Spleen (tissue), 11 donors: ENCODE measurements at regions not wholly inside any gene's neighbourhood (a gene's known extent, or its start where the extent isn't known, plus 50 kb on each side); places are given as distances from the start of the nearest gene placed in this dataset.

Experiments
- DNase-seq: peaks from one replicate; pipeline ENCODE4 v3.0.0-alpha.2; 2020
- H3K27ac ChIP-seq, 8 donors: fragments of 200-600 bp; sonication (generic) in 7 of 8; 1 replicate in 4 of 8; 2 replicates in 4 of 8; pipeline versions ENCODE4 v1.5.0 to v1.8.0; 2016 to 2021; ENCODE audit warnings: inconsistent platforms in 4 of 8, mild to moderate bottlenecking in 4 of 8, moderate library complexity in 1 of 8
- H3K27me3 ChIP-seq, 7 donors: fragments of 200-600 bp; sonication (generic) in 6 of 7; replicated peaks in 1 of 7; 1 replicate in 4 of 7; 2 replicates in 3 of 7; pipeline versions ENCODE4 v1.5.0 to v1.8.0; 2016 to 2021; ENCODE audit warnings: inconsistent platforms in 3 of 7, mild to moderate bottlenecking in 1 of 7
- H3K36me3 ChIP-seq, 6 donors: fragments of 200-600 bp; sonication (generic) in 5 of 6; 1 replicate in 4 of 6; 2 replicates in 2 of 6; pipeline versions ENCODE4 v1.5.0 to v1.8.0; 2016 to 2021; ENCODE audit warnings: inconsistent platforms in 2 of 6
- H3K4me1 ChIP-seq, 6 donors: fragments of 200-600 bp; sonication (generic) in 5 of 6; 1 replicate in 3 of 6; 2 replicates in 3 of 6; pipeline versions ENCODE4 v1.5.0 to v1.8.0; 2016 to 2021; ENCODE audit warnings: inconsistent platforms in 3 of 6
- H3K4me3 ChIP-seq, 8 donors: fragments of 200-600 bp; sonication (generic) in 7 of 8; 1 replicate in 4 of 8; 2 replicates in 4 of 8; pipeline versions ENCODE4 v1.5.0 to v1.8.0; 2016 to 2021; ENCODE audit warnings: inconsistent platforms in 4 of 8, mild to moderate bottlenecking in 4 of 8, moderate library complexity in 2 of 8
- H3K9me3 ChIP-seq, 8 donors: fragments of 200-600 bp; sonication (generic) in 7 of 8; 1 replicate in 4 of 8; 2 replicates in 4 of 8; pipeline versions ENCODE4 v1.5.0 to v1.8.0; 2016 to 2021; ENCODE audit warnings: inconsistent platforms in 4 of 8
- CTCF ChIP-seq, 11 experiments: fragments of 200-600 bp in 7 of 11; fragments of 450-650 bp in 4 of 11; sonication (generic) in 4 of 11; IDR thresholded peaks in 8 of 11; conservative IDR thresholded peaks in 3 of 11; 1 replicate in 7 of 11; 2 replicates in 4 of 11; pipeline versions ENCODE4 v1.4.0 to v1.8.0; 2016 to 2021; ENCODE audit warnings: antibody characterized with exemption in 11 of 11, inconsistent platforms in 4 of 11, mild to moderate bottlenecking in 1 of 11
- POLR2A ChIP-seq, 3 donors: fragments of 450-650 bp; IDR thresholded peaks; one replicate each; pipeline ENCODE4 v1.5.1; 2017; ENCODE audit warnings: antibody characterized with exemption in 3 of 3, mild to moderate bottlenecking in 1 of 3
- POLR2AphosphoS5 ChIP-seq, 3 donors: sonication (generic); formaldehyde crosslinking; IDR thresholded peaks; one replicate each; pipeline ENCODE4 v1.5.1; 2017; ENCODE audit warnings: antibody characterized with exemption in 3 of 3
- WGBS, 5 donors: extraction: QIAGEN DNeasy Blood & Tissue Kit in 3 of 5; methylation state at CpG; one replicate each; pipeline versions ENCODE4 v1.1.5 to v1.1.7; 2013 to 2018; 5-methylcytosine and 5-hydroxymethylcytosine counted together
- intact Hi-C: fragments of 100-400 bp; cut with DNase I; formaldehyde crosslinking; loops from one replicate; pipeline ENCODE4 v1.15.0; 2023; ENCODE audit warnings: low total_unique reads
- donor health status: healthy with polysubstance abuse.
- donor health status: DM: no; HTN: no; CAD: no; lungs with moderate emphysema.
- donor health status: DM: no; HTN: no; CAD: no.
- donor health status: Bipolar disorder and iron deficiency.
- donor health status: healthy.
- donor health status: DM: no; HTN: no; CAD: no.
- donor health status: DM: yes; HTN: yes; CAD: no.

GRCh38 chr7:138254444-138254843 is 178.2 kb downstream of the AKR1D1 start:
- intact Hi-C loops: no loop called here

GRCh38 chr7:138257459-138258196 is 181.4 kb downstream of the AKR1D1 start:
- Histone ChIP-seq H3K4me3 (no peak overlapping the region), H3K27me3 (no peaks in the 10 kb centered on the region), H3K4me1 (peaks cover 0 to 14% (median 9%) of the 10 kb centered on the region in 6 donors), H3K36me3 (no peaks in the 10 kb centered on the region), H3K27ac (peak overlapping the region in 7 of 8 donors; percentile 13 to 58 (median 39)), H3K9me3 (peaks cover 0 to 9% (median 0%) of the 10 kb centered on the region in 8 donors)
- WGBS, 5 donors: 11 to 35% (median 21%) methylated on average over 10 of the region's 10 CpGs
- TF ChIP-seq POLR2A (IDR thresholded peaks at IDR 0.05): no peak
- peak in 1 of 3 donors; percentile 28 for TF ChIP-seq POLR2AphosphoS5 (IDR thresholded peaks at IDR 0.05)
- TF ChIP-seq CTCF (IDR thresholded peaks at IDR 0.05 in 8 of 11, conservative IDR thresholded peaks at IDR 0.05 in 3 of 11): no peak
- intact Hi-C loops: no loop called here
- no peak for DNase-seq

More at GRCh38 chr7:138254444-138254843, 178.2 kb downstream of the AKR1D1 start:
- Histone ChIP-seq H3K27me3 (no peaks in the 10 kb centered on the region), H3K36me3 (no peaks in the 10 kb centered on the region), H3K4me1 (peaks cover 0 to 14% (median 9%) of the 10 kb centered on the region in 6 donors), H3K4me3 (no peak overlapping the region), H3K9me3 (peaks cover 0 to 9% (median 0%) of the 10 kb centered on the region in 8 donors), H3K27ac (no peak overlapping the region)
- DNase-seq: no peak
- no peak for TF ChIP-seq POLR2A (IDR thresholded peaks at IDR 0.05)
- TF ChIP-seq CTCF (IDR thresholded peaks at IDR 0.05 in 8 of 11, conservative IDR thresholded peaks at IDR 0.05 in 3 of 11): no peak
- TF ChIP-seq POLR2AphosphoS5 (IDR thresholded peaks at IDR 0.05): no peak
- 72 to 91% (median 81%) methylated on average over 5 of the region's 5 CpGs for WGBS, 5 donors

- Histone ChIP-seq H3K27ac (peak overlapping the region in 5 of 8 donors; percentile 36 to 58 (median 46)), H3K4me3 (no peak overlapping the region), H3K27me3 (no peaks in the 10 kb centered on the region), H3K9me3 (peaks cover 0 to 9% (median 0%) of the 10 kb centered on the region in 8 donors), H3K36me3 (no peaks in the 10 kb centered on the region), H3K4me1 (peaks cover 0 to 14% (median 9%) of the 10 kb centered on the region in 6 donors)
- 12 to 42% (median 38%) methylated on average over 3 of the region's 3 CpGs for WGBS, 5 donors
- DNase-seq: no peak
- TF ChIP-seq POLR2AphosphoS5 (IDR thresholded peaks at IDR 0.05) (no peak), CTCF (IDR thresholded peaks at IDR 0.05 in 8 of 11, conservative IDR thresholded peaks at IDR 0.05 in 3 of 11) (no peak), POLR2A (IDR thresholded peaks at IDR 0.05) (no peak)
- intact Hi-C loops: no loop called here
These were observed 181.9 kb downstream of the AKR1D1 start for GRCh38 chr7:138258197-138258559.

GRCh38 chr7:138259675-138260074 is 183.4 kb downstream of the AKR1D1 start:
- DNase-seq: no peak
- no peak overlapping the region for H3K27ac ChIP-seq
- no peak overlapping the region for H3K4me3 ChIP-seq
- H3K27me3 ChIP-seq: no peaks in the 10 kb centered on the region
- TF ChIP-seq POLR2AphosphoS5 (IDR thresholded peaks at IDR 0.05) (no peak), CTCF (IDR thresholded peaks at IDR 0.05 in 8 of 11, conservative IDR thresholded peaks at IDR 0.05 in 3 of 11) (no peak), POLR2A (IDR thresholded peaks at IDR 0.05) (no peak)
- peaks cover 0 to 14% (median 9%) of the 10 kb centered on the region in 6 donors for H3K4me1 ChIP-seq
- intact Hi-C loops: no loop called here
- 69 to 85% (median 71%) methylated on average over 3 of the region's 3 CpGs for WGBS, 5 donors
- H3K36me3 ChIP-seq: no peaks in the 10 kb centered on the region
- peaks cover 0 to 9% (median 0%) of the 10 kb centered on the region in 8 donors for H3K9me3 ChIP-seq
